ENCODE measurements at regions not wholly inside any gene's neighbourhood (a gene's known extent, or its start where the extent isn't known, plus 50 kb on each side); places are given as distances from the start of the nearest gene placed in this dataset.

- no peak overlapping the region for H3K4me3 ChIP-seq (ENCODE audit: low read depth, low read length)
- in situ Hi-C loops (cut with HindIII; ENCODE audit: low sequenced_read_pairs) = no loop called here
- TF ChIP-seq, protein P1, sequence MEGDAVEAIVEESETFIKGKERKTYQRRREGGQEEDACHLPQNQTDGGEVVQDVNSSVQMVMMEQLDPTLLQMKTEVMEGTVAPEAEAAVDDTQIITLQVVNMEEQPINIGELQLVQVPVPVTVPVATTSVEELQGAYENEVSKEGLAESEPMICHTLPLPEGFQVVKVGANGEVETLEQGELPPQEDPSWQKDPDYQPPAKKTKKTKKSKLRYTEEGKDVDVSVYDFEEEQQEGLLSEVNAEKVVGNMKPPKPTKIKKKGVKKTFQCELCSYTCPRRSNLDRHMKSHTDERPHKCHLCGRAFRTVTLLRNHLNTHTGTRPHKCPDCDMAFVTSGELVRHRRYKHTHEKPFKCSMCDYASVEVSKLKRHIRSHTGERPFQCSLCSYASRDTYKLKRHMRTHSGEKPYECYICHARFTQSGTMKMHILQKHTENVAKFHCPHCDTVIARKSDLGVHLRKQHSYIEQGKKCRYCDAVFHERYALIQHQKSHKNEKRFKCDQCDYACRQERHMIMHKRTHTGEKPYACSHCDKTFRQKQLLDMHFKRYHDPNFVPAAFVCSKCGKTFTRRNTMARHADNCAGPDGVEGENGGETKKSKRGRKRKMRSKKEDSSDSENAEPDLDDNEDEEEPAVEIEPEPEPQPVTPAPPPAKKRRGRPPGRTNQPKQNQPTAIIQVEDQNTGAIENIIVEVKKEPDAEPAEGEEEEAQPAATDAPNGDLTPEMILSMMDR (IDR thresholded peaks at IDR 0.05; ENCODE audit: low read depth, low read length) = no peak
- no peak for DNase-seq (ENCODE audit: low read depth, low spot score)
Observed at GRCh38 chr15:46420990-46421389, 786.2 kb downstream of the SQOR start.

DNA sequence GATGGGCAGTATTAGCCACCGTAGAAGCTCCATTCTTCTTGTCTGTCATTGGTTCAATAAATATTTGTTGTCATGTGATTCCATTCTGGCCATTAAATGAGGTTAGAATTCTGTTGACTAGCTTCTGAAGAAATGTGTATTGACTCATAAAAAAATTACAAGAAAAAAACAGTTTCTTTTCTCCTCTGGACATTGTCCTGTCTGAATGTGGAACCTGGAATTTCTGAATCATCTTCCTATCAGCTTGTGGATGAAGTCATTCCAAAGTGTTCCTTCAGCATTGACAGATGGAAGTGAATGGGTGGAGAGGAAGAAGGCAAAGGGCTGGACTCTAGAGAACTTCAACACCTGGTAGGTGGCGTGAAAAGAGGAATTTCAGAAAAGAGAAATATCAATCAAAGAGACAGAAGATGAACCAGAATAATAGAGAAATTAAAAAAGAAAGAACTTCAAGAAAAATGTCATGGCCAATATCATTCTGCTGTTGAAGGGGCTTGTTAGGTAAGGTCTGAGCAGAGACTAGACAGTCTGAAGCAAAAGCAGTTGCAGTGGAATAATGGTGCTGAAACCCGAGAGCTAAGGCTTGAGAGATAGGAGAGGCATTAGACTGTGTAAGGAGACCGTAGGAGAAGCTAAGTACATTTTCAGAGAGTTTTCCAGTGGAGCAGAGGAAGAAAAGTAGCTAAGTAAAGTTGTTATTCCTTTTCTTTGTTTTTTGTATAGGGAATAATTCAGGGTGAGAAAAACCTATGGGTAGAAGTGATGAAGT lies 806.6 kb downstream of the SQOR start:
- peak; percentile 4 for DNase-seq (ENCODE audit: low read depth, low spot score)
- TF ChIP-seq, protein P1 (IDR thresholded peaks at IDR 0.05; ENCODE audit: low read depth, low read length) = no peak
- in situ Hi-C loops (cut with HindIII; ENCODE audit: low sequenced_read_pairs) = no loop called here
- no peak overlapping the region for H3K4me3 ChIP-seq (ENCODE audit: low read depth, low read length)

DNA sequence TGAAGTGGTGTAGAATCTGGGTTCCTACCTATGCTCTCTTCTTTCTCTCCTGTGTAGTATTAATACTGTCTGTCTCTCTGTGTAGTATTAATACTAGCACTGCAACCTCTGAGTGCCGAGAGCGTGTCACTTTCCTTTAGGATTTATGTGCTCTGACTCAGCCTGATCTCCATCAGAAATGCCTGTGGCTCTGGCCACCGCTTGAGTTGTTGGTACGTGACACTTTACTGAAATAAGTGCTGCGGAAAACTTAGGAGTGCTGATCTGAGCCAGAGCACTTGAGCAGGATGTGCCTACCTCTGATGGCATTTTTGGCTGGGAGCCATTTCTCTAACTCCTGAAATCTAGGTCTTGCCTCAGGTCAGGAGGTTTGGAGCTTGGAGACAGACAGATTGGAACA lies 807.4 kb downstream of the SQOR start:
- in situ Hi-C loops (cut with HindIII; ENCODE audit: low sequenced_read_pairs) = no loop called here
- TF ChIP-seq, protein P1 (IDR thresholded peaks at IDR 0.05; ENCODE audit: low read depth, low read length) = no peak
- H3K4me3 ChIP-seq (ENCODE audit: low read depth, low read length) = no peak overlapping the region
- DNase-seq (ENCODE audit: low read depth, low spot score) = peak; percentile 44

DNA sequence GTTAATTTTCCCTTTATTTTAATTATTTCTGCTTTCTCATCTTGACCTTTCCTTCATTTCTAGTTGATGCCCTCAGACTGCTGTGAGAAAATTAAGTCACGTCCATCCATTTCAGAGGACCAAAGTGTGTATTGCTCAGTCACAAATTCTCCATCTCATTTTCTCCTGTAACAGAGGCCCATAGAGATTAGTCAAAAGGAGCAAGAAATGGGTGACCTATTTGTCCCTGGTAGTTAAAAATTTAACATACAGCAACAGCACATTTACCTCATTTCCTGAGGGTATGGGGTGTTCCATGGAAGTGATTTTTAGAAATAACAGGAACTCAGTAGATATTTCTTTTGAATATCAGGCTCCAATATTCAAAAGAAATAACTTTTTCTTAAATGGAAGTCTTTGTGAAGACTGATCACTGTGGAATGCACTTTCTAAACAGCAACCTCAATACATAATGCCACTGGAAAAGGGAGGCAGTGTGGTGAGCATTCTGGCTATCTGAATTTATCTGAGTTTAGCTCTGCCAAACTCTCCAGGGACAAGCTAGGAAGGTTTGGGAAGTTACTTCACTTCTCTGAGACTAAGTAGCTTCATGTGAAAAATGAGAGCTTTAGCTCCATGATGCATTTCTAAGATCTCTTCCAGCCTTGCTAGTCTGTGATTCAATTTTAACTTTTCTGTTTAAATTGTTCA lies 808.2 kb downstream of the SQOR start:
- H3K4me3 ChIP-seq (ENCODE audit: low read depth, low read length) = no peak overlapping the region
- in situ Hi-C loops (cut with HindIII; ENCODE audit: low sequenced_read_pairs) = no loop called here
- peak; percentile 7 for DNase-seq (ENCODE audit: low read depth, low spot score)
- TF ChIP-seq, protein P1 (IDR thresholded peaks at IDR 0.05; ENCODE audit: low read depth, low read length) = no peak

DNA sequence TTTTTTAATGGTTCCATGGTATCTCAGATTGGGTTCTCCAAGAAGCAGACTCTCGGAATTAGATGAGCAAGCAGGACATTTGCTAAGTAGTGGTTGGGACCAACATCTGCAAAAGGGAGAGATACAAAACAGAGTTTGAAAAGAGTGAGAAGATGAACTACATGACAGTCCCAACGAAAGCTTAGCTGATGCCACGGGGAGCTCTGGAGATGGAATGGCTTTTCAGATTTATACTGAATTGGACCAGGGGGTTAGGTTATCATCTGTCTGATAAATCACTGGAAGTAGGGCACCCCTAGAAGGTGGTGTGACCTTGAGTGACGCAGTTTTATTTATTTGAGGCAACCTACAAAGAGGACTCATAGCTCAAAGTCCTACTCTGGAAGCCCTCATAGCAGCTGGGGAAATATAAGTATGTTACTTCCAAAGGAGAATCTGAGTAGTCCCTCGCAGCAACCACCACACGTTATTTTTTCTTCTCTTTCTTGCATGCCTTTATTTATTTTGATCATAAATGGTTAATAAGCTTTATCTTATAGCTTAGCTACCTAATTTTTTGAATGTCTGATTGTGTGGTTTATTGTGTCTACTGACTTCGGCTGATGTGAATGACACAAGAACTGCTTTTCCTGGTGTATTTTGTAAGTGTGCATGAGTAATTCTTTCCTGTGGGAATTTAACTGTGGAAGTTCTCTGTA lies 815.4 kb downstream of the SQOR start:
- DNase-seq (ENCODE audit: low read depth, low spot score) = no peak
- in situ Hi-C loops (cut with HindIII; ENCODE audit: low sequenced_read_pairs) = no loop called here
- TF ChIP-seq, protein P1 (IDR thresholded peaks at IDR 0.05; ENCODE audit: low read depth, low read length) = no peak
- H3K4me3 ChIP-seq (ENCODE audit: low read depth, low read length) = no peak overlapping the region

DNA sequence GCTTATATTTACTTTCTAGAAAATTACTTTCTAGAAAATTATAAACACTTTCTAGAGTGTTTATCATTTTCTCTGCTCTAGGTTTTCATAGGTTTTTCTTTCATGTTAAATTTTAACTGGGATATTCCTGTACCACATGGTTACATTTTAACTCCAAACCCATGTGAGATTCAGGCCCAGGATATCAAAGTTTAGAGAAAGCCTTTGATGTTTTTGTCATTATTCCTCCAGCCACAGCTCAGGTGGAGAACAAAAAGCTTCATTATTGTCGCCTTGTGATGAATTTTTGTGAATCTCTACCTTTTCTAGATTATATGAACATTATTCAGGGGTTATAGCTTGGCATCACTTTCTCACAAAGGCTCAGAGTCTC lies 816.0 kb downstream of the SQOR start:
- DNase-seq (ENCODE audit: low read depth, low spot score) = no peak
- in situ Hi-C loops (cut with HindIII; ENCODE audit: low sequenced_read_pairs) = no loop called here
- TF ChIP-seq, protein P1 (IDR thresholded peaks at IDR 0.05; ENCODE audit: low read depth, low read length) = no peak
- H3K4me3 ChIP-seq (ENCODE audit: low read depth, low read length) = no peak overlapping the region
